Kidney (tissue), 13 donors: ENCODE measurements at regions not wholly inside any gene's neighbourhood (a gene's known extent, or its start where the extent isn't known, plus 50 kb on each side); places are given as distances from the start of the nearest gene placed in this dataset.

ENCODE experiments used
- DNase-seq, 5 donors: peaks; one replicate each; pipeline ENCODE4 v3.0.0-alpha.2; 2013 to 2020
- FAIRE-seq: peaks from 2 replicates; lab custom pipeline; 2012; peaks lifted over from hg19 to GRCh38; lab: Jason Lieb, UNC
- H3K27ac ChIP-seq, 2 donors: one replicate each; pipeline ENCODE4 v1.7.0; 2013; ENCODE audit warnings: low read depth in 2 of 2, low read length in 2 of 2, inconsistent platforms in 1 of 2
- H3K27me3 ChIP-seq: one replicate; pipeline ENCODE4 v1.7.1; 2013; ENCODE audit warnings: low read length, inconsistent platforms; ENCODE audit not compliant: control insufficient read depth, insufficient read depth
- H3K36me3 ChIP-seq, 3 donors: one replicate each; pipeline versions ENCODE4 v1.7.0 to v1.7.1; 2013; ENCODE audit warnings: low read length in 3 of 3, control low read depth in 1 of 3, inconsistent platforms in 1 of 3; ENCODE audit not compliant: insufficient read depth in 3 of 3, control insufficient read depth in 2 of 3
- H3K4me1 ChIP-seq, 3 donors: one replicate each; pipeline versions ENCODE4 v1.7.0 to v1.7.1; 2013; ENCODE audit warnings: low read length in 3 of 3, inconsistent platforms in 1 of 3, low read depth in 1 of 3; ENCODE audit not compliant: control insufficient read depth in 2 of 3, insufficient read depth in 2 of 3
- H3K4me3 ChIP-seq, 3 donors: one replicate each; pipeline versions ENCODE4 v1.7.0 to v1.8.1; 2013; ENCODE audit warnings: low read length in 3 of 3, control low read depth in 1 of 3, inconsistent platforms in 1 of 3
- H3K9ac ChIP-seq, 3 donors: one replicate each; pipeline versions ENCODE4 v1.7.0 to v1.7.1; 2013; ENCODE audit warnings: low read length in 3 of 3, control low read depth in 1 of 3, inconsistent platforms in 1 of 3
- H3K9me3 ChIP-seq, 3 donors: one replicate each; pipeline versions ENCODE4 v1.7.0 to v1.7.1; 2013; ENCODE audit warnings: low read length in 3 of 3, control low read depth in 1 of 3, inconsistent platforms in 1 of 3; ENCODE audit not compliant: control insufficient read depth in 2 of 3, insufficient read depth in 1 of 3
- CTCF ChIP-seq: IDR thresholded peaks from 3 replicates; pipeline ENCODE4 v1.5.1; 2012; ENCODE audit warnings: mild to moderate bottlenecking, moderate library complexity, borderline replicate concordance; ENCODE audit not compliant: insufficient read depth; ENCODE audit errors: extremely low read depth
- intact Hi-C: fragments of 100-400 bp; cut with DNase I; formaldehyde crosslinking; loops from one replicate; pipeline ENCODE4 v1.11.1; 2022
- donor health status: control.
- donor health status: control.
- donor health status: control.
- donor health status: control.
- donor health status: control.
- donor health status: DM: yes; HTN: yes; CAD: no.
- donor health status: Normal renal cell carcinoma (clear cell type).

DNA sequence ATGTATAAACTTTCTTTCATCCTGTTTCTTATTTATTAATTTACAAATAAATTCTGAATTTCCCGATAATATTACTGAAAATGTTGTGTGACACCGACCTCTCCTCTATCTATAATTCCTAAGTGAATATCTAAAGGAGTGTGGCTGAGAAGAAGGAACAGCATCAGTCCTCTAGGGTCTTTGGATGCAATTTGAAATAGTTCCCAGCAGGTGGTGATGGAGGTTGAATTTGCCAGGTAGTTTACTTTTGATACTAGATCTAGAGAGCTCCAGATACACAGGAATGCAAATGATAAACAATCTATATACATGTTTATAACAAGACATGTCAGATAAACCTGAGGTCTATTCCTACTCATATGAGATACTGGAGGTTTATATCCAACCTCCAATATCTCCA is 305.4 kb downstream of the PCDH18 start:
- FAIRE-seq (no peak), DNase-seq (peak in 2 of 5 donors; percentile 17 to 23)
- no peak overlapping the region for H3K9ac ChIP-seq
- H3K27me3 ChIP-seq: no peaks in the 10 kb centered on the region
- no peak overlapping the region for H3K27ac ChIP-seq
- intact Hi-C loops: no loop called here
- no peak for TF ChIP-seq CTCF
- H3K9me3 ChIP-seq: no peaks in the 10 kb centered on the region
- no peaks in the 10 kb centered on the region for H3K4me1 ChIP-seq
- H3K4me3 ChIP-seq: no peak overlapping the region
- H3K36me3 ChIP-seq: no peaks in the 10 kb centered on the region

DNA sequence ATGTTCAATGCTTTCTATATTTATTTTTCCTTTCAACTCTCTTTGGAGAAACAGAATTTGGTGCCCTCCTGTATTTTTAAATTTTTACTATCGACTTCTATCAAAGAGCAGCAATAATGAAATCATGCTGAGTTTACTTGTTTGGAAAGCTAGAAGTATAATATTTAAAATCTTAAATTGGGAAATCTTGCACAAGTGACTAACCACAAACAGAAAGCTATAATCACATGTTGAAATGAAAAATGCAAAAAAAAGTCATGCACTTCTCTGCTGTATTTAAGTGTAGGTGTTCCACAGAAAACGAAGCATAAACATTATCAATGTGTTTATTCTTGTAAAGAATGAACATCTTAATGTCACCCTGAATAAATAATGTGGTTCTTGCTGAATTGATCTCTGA is 306.1 kb downstream of the PCDH18 start:
- H3K9ac ChIP-seq: no peak overlapping the region
- H3K9me3 ChIP-seq: no peaks in the 10 kb centered on the region
- no peaks in the 10 kb centered on the region for H3K36me3 ChIP-seq
- intact Hi-C loops: no loop called here
- no peaks in the 10 kb centered on the region for H3K4me1 ChIP-seq
- no peak overlapping the region for H3K4me3 ChIP-seq
- FAIRE-seq: no peak
- TF ChIP-seq CTCF: no peak
- H3K27ac ChIP-seq: no peak overlapping the region
- no peaks in the 10 kb centered on the region for H3K27me3 ChIP-seq
- DNase-seq: no peak

- FAIRE-seq (no peak), DNase-seq (no peak)
- H3K27ac ChIP-seq: no peak overlapping the region
- no peak overlapping the region for H3K9ac ChIP-seq
- H3K9me3 ChIP-seq: no peaks in the 10 kb centered on the region
- no peak for TF ChIP-seq CTCF
- no peak overlapping the region for H3K4me3 ChIP-seq
- H3K27me3 ChIP-seq: no peaks in the 10 kb centered on the region
- H3K4me1 ChIP-seq: no peaks in the 10 kb centered on the region
- intact Hi-C loops: no loop called here
- H3K36me3 ChIP-seq: no peaks in the 10 kb centered on the region
Measured at GRCh38 chr4:137213372-137214173, 318.7 kb downstream of the PCDH18 start.

- Histone ChIP-seq H3K9me3 (no peaks in the 10 kb centered on the region), H3K36me3 (no peaks in the 10 kb centered on the region), H3K27me3 (no peaks in the 10 kb centered on the region), H3K4me3 (no peak overlapping the region), H3K9ac (no peak overlapping the region), H3K27ac (no peak overlapping the region), H3K4me1 (no peaks in the 10 kb centered on the region)
- TF ChIP-seq CTCF: no peak
- DNase-seq: no peak
- intact Hi-C loops: no loop called here
- no peak for FAIRE-seq
Measured at GRCh38 chr4:137212601-137213000, 319.7 kb downstream of the PCDH18 start.
